ENCODE measurements at regions not wholly inside any gene's neighbourhood (a gene's known extent, or its start where the extent isn't known, plus 50 kb on each side); places are given as distances from the start of the nearest gene placed in this dataset.
"Not testable (repeated sequence)": the region's sequence is repeated elsewhere in the genome, so short reads cannot be mapped to it uniquely, and the experiment has no call there.

DNA sequence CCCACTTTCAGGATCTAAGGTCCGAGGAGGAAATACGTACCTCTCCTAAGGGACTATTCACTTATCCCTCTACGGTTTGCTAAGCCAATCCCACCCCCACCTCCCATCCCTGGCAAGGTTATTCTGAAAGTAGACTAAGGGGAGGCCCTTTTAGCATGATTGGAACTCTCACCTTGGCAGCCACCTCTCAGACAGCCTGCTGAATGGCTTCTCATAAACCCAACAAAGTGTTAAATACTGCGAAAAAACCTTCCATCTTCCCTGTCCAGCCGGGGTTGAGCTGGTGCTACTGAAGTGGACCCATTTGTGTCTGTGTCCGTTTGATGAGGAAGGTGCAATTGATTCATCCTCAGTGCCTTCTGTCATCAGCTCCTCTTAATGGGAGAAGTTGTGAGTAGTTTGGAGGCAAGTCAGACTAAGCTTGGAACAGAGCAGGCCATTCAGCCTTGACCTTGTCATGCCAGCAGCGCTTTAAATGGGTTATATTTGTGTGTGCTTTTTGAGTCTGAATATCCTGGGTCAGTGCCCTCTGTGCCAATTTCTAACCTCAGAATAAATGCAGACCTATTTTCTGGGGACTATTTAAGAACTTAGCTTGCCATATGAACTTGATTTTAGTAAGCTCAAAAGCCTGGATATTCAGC is 476.3 kb upstream of the ZNF608 start:
- DNase-seq, result no peak

DNA sequence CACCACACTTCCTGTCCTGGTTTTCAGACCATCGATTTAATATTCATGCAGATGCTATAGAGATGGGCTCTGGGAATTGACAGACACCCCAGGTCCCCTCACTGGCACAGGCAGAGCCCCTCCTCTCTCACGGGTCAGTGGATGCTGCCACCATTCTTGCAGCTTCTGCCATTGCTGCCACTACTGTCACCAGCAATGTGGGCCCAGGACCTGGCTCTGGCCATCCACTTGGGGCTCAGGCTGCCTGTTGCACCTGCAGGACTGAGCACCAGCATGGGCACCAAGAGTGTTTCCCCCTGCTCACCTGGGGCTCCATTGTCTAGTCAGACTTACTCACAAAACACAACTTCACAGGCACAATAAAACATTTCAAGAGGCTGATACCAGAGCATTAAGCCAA is 479.0 kb upstream of the ZNF608 start:
- no peak for DNase-seq

DNA sequence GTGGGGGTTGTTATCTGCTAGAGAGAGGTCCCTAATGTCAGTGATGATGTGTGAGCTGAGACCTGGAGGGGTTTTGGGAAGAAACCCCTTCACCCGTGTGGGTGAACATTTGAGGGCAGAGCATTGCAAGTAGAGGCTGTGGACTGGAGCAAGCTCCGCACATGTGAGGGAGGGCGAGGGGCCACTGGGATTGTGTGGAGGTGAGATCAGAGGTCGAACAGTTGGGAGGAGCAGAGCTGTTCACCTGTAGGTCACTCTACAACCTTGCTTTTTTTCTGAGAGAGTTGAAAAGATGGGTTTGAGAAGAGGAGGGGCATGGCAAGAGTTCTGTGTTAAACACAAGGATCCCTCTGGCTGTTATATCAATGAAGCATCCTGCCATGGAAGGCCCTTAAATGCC is 480.4 kb upstream of the ZNF608 start:
- DNase-seq, result no peak

DNA sequence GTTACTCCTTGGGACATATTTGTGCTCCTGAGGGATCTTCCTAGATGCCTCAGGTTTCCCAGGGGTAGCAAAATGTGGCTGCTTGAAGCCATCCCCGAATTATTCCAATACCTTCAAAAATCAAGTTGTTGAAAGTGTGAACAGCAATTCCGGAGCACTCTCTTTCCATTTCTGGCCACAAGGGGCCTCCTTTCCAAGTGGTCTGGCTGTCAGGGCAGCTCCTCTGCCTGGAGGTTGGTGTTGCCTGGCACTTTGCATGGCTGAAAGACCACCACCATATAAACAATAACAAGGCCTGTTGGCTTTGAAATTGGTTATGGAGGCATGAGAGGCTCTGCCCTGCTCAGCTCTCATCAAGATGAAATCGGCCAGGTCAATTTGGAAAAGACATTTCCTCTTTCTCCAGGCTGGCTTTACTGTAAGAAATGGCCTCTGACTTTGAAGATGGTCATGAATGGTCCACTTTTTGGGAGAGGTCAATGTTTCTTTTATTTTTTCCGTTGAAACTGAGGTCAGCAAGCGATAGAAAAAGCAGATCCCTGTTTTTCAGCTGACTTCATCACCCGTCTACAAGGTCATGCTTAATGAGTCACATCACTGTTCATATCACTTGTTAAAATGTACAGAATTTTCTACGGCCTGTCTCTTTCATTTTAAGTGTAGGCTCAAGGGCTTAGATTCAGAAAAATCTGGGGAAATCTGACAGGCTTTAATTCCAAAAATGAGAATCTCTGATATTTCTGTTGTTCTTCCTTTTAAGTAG is 481.1 kb upstream of the ZNF608 start:
- DNase-seq, result no peak

DNA sequence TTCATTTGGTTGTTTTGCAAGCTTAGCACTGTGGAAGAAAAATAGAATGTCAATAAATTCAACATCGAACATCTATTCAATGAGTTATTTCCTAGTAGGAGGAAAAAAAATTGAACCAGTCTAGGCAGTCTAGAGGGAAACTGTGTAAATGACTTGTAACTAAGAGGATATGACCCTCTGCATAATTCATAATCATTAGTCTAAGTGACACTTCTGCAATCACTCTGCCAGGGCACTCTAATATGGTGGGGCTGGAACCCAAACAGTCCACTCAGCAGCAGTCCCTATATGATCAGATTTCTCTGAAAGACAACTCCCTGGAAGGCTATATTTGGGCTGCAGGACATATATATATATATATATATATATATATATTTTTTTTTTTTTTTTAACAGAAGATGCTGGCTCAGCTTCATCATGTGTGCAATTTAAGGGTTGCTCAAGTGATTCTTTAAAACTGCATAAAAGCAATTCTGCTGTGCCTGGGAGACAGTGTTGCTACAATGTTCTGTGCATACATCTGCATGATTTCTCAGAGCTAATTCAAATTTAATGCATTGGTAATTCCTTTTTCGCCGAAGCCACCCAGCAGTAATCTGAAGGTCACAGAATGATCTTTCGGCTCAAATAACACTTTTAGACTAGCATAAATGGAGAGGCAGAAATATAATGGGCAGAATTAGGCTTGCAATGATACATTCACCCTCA is 482.1 kb upstream of the ZNF608 start:
- DNase-seq, result no peak

DNA sequence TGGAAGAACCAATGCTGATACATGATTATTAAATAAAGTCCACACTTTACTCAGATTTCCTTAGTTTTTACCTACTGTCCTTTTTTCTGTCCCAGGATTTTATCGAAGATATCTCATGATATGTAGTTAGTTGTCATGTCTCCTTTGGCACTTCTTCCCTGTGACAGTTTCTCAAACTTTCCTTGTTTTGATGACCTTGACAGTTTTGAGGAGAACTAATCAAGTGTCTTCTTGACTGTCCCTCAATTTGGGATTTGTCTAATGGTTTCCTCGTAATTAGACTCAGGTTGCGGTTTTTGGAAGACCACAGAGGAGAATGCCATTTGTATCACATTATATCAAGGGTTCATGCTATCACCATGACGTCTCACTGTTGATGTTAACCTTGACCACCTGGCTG is 483.1 kb upstream of the ZNF608 start:
- DNase-seq, result no peak

DNA sequence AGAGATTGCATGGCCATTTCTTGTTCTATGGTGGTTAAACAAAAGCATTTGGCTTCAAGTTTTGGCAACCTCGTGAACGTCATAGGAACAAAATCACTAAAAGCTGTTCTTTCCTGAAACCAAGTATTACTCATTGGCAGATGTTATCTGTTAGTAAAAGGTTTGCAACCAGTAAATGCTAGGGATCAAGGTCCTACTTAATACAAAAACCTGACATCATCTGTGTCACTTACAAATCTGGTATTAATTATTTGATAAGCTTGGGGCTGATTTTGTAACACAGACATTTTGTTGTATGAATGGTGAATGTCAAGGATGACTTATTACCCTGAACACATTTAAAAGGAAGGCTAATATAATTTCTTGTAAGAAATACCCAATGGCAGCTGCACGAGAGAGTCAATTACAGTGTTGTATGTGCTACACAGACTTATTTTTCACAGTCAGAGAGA is 486.4 kb upstream of the ZNF608 start:
- DNase-seq, result no peak

DNA sequence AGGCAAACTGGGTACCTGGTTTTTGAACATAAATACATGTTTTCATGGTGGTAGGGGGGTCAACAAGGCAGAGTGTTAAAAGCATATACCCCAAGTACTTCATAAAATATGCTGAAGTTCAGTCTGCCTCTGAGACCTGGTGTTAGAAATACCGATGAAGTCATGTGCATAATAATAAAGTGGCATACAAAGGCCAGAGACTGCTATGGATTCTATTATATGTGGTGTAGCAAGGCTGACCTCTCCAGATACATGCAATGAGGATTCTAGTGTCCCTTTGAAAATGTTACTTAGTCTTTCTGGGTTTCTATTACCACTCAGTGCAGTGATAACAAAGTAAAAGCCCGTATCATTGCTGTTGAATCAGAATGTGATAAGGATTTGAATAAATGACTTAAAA is 487.5 kb upstream of the ZNF608 start:
- DNase-seq, result no peak

DNA sequence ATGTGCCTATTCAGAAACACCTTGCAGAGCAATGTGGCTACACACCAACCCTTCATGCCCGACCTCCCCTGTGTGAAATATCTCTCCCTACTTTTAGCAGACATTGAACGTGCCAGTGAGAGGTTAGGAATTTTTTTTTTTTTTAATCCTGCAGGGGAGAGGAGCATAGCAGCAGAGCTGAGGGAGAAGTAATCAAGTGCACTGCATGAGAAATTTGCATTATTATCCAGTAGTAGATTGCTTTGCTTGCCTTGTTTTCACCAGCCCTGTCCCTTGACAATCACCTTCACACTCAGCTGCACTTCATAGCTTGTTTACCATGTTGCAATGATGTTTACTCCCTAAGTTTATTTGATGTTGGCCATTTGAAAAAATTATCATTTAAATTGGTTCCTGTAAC is 489.6 kb upstream of the ZNF608 start:
- DNase-seq, result no peak

DNA sequence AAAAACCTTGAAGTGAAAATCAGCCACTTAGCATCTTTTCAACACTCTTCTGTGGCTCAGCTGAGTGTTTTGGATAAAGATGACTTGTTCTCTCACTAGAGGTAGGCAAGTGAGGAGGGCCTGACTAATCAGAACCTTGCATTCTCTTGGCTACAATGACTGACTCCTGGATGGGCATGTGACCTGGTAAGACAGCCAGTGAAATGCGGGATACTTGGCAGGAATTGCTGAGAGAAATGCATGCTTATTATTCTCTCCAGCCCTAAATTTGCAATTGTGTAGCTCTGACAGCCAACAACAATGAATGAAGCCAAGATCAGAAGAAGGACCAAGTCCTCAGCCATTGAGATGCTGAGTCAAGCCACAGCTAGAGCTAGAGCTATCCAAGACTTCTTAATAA is 490.5 kb upstream of the ZNF608 start:
- DNase-seq, result no peak

DNA sequence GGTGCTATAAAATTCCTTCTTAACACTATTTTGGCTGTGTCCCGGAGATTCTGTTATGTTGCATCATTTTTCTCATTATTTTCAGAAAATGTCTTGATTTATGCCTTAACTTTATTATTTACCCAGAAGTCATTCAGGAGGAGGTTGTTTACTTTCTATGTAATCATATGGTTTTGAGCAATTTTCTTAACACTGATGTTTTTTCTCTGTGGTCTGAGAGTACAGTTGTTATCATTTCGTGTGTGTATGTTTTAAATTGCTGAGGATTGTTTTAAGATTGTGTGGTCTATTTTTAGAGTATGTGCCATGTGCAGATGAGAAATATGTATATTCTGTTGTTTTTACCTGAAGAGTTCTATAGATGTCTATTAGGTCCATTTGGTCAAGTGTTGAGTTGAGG is 498.1 kb upstream of the ZNF608 start:
- no peak for DNase-seq

DNA sequence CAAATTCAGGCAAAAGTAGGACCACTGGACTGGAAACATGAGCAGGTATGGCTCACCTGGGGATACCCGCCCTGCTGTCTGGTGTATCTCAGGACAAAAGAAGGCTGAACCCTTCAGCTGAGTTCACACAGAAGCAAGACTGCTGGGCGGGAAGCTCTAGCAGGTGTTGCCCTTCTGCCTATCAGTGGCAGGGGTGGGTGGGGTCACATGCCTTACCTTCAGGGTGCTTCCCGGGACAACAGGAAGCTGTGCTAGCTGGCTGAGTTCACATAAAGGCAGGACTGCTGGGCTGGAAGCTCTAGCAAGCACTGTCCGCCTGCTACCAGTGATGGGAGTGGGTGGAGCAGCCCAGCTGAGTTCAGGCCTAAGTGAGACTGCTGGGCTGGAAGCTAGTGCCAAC is 498.8 kb upstream of the ZNF608 start:
- DNase-seq, result no peak

DNA sequence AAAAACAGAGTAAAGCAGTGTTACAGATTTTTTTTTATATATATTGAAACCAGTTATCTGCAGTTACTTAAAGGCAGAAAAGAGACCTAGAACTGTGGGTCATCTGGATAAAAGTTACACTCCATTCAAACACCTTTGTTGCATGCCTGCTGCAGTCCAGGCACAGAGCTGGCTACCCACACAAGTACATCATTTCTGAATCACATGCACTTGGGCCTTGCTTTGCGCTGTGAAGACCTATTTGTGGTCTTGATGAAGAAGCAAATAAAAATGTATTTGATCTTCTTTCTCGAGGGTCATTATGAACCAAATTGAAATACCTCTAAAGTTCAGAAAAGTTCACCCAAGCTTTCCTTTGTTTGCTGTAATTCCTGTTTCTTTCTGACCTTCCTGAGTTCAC is 503.0 kb upstream of the ZNF608 start:
- DNase-seq, result no peak

DNA sequence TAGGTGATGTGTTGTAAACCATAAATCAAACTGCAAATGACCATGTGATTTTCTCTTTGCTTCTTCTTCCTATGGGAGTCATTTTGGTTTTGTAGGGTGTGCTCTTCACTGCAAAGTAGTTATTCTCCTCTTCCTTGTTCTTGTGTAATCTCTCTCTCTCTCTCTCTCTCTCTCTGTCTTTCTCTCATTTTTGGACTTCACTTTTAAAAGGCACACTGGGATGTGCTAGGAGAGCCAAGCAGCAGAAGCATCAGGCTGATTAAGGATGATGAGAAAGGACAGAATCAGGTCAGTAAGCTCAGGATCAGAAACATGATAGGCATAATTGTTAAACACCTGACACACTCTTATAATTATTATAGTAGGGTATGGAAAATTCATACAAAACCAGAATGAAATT is 505.3 kb upstream of the ZNF608 start:
- DNase-seq, result no peak

DNA sequence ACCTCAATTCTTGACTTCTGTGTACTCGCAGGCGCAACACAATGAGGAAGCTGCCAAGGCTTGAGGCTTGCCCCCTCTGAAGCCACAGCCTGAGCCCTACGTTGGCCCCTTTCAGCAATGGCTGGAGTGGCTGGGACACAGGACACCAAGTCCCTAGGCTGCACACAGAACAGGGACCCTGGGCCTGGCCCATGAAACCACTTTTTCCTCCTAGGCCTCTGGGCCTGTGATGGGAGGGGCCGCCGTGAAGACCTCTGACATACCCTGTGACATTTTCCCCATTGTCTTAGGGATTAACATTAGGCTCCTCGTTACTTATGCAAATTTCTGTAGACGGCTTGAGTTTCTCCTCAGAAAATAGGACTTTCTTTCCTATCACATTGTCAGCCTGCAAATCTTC is 507.2 kb upstream of the ZNF608 start:
- DNase-seq, result not testable (repeated sequence)

DNA sequence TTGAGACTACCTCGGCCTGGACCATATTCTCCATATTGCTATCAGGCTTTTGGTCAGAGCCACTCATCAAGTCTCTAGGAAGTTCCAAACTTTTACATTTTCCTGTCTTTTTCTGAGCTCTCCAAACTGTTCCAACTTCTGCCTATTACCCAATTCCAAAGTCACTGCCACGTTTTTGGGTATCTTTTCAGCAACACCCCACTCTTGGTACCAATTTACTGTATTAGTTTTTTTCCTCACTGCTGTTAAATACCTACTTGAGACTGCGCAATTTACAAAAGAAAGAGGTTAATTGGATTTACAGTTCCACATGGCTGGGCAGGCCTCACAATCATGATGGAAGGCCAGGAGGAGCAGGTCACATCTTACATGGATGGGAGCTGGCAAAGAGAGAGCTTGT is 507.8 kb upstream of the ZNF608 start:
- DNase-seq, result no peak

DNA sequence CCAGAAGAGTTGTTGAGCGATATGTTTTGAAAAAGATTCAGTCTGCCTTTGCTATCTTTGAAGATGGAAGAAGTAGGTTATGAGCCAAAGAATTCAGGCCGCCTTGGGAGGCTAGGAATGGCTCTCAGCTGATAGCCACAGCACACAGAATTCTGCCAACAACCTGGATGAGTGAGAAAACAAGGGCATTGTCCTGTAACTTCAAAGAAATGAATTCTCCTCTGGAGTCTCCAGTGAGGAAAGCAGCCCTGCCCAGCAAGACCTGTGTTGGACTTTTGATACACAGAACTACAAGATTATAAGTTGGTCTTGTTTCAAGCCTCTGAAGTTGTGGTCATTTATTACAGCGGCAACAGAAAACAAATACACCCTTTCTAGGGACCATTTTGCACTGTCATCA is 509.9 kb upstream of the ZNF608 start:
- no peak for DNase-seq

DNA sequence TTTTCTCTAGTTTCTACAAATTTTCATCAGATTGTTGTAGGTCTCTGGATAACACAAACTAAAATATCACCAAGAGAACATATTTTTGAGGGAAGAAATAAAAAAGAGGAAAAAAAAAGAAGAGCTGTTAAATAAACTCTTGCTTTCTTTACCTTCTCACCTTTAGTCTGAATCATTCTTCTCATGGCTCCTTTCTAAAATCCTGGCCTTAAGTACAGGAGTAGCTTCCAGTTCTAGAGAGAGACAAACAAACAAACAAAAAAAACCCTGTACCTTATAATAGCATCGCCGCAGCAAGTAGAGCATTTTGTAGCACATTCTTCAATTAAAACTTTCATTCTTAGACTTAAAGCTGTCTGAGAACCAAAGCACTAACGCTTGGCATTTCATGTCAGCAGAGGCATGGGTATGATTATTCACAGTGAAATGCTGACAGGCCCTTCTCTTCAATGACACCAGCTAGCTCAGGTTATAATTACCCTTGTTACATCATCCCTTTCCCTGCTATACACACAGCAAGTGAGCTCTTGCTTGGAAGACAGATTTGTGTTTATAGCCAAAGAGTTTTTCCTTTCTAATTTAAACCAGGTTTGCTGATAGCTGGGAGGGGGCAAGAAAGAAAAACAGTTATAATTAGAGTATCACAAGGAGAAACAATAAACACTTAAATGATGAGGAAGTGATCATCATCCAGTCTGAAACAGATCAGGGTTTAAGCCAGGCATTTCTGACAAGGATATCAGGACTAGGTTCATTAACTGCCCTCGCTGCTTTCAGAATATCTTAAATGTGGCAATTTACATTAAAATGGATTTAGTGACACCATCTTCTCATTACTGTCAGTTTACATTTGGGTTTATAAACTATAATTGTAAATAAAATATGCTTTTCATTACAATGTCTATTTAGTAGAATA is 510.9 kb upstream of the ZNF608 start:
- no peak for DNase-seq

DNA sequence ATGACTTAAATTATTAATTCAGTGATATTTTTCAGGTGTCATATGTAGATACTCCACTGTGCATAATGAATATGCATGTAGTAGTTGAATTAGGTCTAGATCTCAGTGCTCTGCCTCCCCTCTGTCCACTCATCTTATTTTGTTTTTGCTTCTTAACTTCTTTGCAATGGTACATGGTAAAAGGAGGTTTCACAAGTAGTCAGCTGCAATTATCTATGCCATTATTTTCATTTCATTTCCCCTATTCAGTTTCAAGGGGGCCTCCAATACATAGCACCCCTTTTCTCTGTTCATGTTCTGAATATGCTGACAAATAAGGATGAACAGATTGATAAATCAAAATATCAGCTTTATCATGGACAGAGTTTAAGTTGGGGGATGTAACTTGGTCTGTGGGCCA is 511.6 kb upstream of the ZNF608 start:
- DNase-seq, result no peak

DNA sequence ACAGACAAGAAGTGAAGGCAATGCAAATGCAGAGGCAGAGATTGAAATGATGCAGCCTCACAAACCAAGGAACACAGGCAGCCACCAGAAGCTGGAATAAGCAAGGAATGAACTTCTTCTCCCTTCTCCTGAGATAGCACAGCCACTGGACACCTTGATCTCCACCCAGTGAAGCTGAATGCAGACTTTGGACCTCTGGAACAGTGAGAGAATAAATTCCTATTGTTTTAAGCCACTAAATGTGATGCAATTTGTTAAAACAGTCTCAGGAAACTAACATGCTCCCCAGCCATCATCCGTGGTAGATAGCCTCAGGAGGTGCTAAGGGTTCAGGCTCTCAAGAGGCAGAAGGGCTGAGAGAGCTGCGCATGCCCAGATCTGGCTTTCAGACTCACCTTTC is 512.2 kb upstream of the ZNF608 start:
- DNase-seq, result no peak

DNA sequence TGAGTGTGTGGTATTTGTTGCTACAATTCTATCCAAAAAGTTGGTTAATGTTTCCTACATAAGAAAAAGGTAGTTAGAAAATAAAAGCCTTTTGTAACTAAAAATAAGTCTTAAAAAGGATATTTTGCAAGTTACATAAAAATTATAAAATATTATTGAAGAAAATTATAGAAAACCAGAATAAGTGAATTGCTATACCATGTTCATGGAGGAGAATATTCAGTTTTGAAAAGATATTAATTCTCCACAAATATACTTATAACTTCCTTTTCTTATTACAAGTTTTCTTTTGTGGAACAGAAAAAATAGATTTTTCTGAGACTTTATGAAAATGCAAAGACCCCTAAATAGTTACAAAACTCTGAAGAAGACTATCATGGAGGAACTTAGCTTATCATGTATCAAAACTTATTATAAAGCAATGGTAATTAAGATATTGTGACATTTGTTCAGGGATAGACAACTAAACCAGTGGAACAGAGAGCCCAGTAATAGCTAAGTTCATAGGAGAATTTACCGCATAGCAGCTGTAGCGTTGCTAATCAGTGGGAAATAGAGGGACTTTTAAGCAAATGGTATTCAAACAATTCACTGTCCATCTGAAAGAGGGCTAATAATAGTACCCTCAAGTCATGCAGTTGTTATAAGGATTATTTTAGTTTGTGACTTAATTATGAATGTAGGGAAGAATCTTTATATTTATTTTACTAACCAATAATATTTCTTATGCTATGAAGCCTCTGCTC is 515.2 kb upstream of the ZNF608 start:
- no peak for DNase-seq

DNA sequence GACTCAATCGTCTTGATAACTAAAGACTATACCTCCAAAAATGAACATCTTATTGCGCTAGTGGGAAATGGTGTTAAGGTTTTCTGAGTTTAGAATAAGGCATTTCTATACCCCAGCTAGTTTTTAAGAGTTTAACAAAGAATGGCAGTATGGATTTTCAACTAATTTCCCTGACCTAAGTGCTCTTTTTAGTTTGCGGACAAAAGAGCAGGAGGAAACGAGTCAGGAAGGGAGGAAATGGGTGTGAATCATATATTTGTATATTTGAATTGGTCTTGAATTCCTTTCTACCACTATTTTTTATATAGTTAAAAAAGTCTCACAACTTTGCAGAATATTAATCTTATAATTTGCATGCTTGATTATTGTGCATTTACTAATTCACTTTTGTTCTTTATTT is 516.3 kb upstream of the ZNF608 start:
- DNase-seq, result no peak
